HEK293 (cell line): ENCODE measurements at regions not wholly inside any gene's neighbourhood (a gene's known extent, or its start where the extent isn't known, plus 50 kb on each side); places are given as distances from the start of the nearest gene placed in this dataset.

Source experiments
- CTCF ChIA-PET: fragments of 350-600 bp; formaldehyde crosslinking; extraction: SDS; loops from one replicate; lab custom pipeline; 2021; ENCODE audit warnings: antibody characterized with exemption; lab: Yijun Ruan, JAX
- POLR2A ChIA-PET: fragments of 300-600 bp; formaldehyde crosslinking; extraction: SDS; loops from one replicate; lab custom pipeline; 2020; ENCODE audit warnings: antibody characterized with exemption, inconsistent platforms; lab: Yijun Ruan, JAX
- H3K27ac ChIP-seq: fragments of 200-500 bp; sonication (Bioruptor generic); 2 replicates; pipeline ENCODE4 v1.5.1; 2014; ENCODE audit warnings: low read depth, low read length, control low read depth, inconsistent platforms; ENCODE audit errors: extremely low read depth
- H3K36me3 ChIP-seq, 2 experiments: fragments of 200-500 bp in 1 of 2; sonication (Bioruptor generic) in 1 of 2; 1 replicate in 1 of 2; 2 replicates in 1 of 2; pipeline ENCODE4 v1.5.1; 2014 to 2017; ENCODE audit warnings: inconsistent platforms in 2 of 2, low read length in 2 of 2; ENCODE audit not compliant: control insufficient read depth in 2 of 2, insufficient read depth in 1 of 2
- H3K4me1 ChIP-seq: fragments of 200-500 bp; sonication (Bioruptor generic); 2 replicates; pipeline ENCODE4 v1.5.1; 2014; ENCODE audit warnings: mild to moderate bottlenecking, low read length, inconsistent platforms; ENCODE audit not compliant: control insufficient read depth, insufficient read depth
- H3K4me3 ChIP-seq: 2 replicates; pipeline ENCODE4 v1.5.1; 2011; ENCODE audit warnings: low read depth, mild to moderate bottlenecking, control low read depth, low read length, moderate library complexity
- H3K9me3 ChIP-seq: fragments of 200-500 bp; sonication (Bioruptor generic); 2 replicates; pipeline ENCODE4 v1.5.1; 2014; ENCODE audit warnings: low read depth, low read length, inconsistent platforms; ENCODE audit not compliant: control insufficient read depth, insufficient read depth
- HOXA7 ChIP-seq: sonication (generic); formaldehyde crosslinking; IDR thresholded peaks from 2 replicates; pipeline ENCODE4 v1.8.1; 2022; ENCODE audit warnings: missing genetic modification reagents, borderline replicate concordance
- OVOL3 ChIP-seq: fragments of 450-650 bp; formaldehyde crosslinking; IDR thresholded peaks from 2 replicates; pipeline ENCODE4 v1.5.1; 2016; ENCODE audit warnings: missing biosample characterization, missing genetic modification characterization
- PRDM6 ChIP-seq: fragments of 450-650 bp; formaldehyde crosslinking; IDR thresholded peaks from 2 replicates; pipeline ENCODE4 v1.5.1; 2017; ENCODE audit warnings: missing biosample characterization, missing genetic modification characterization
- SCRT2 ChIP-seq: fragments of 450-650 bp; formaldehyde crosslinking; IDR thresholded peaks from 2 replicates; pipeline ENCODE4 v1.5.1; 2016; ENCODE audit warnings: missing biosample characterization, missing genetic modification characterization
- ZBTB48 ChIP-seq: fragments of 450-650 bp; formaldehyde crosslinking; IDR thresholded peaks from 2 replicates; pipeline ENCODE4 v1.5.1; 2016; ENCODE audit warnings: missing biosample characterization, missing genetic modification characterization
- ZBTB8A ChIP-seq: fragments of 450-650 bp; formaldehyde crosslinking; IDR thresholded peaks from 2 replicates; pipeline ENCODE4 v1.5.1; 2016; ENCODE audit warnings: missing biosample characterization, missing genetic modification characterization
- ZNF10 ChIP-seq: fragments of 450-650 bp; formaldehyde crosslinking; IDR thresholded peaks from 2 replicates; pipeline ENCODE4 v1.5.1; 2017; ENCODE audit warnings: missing biosample characterization, missing genetic modification characterization
- ZNF121 ChIP-seq: fragments of 450-650 bp; formaldehyde crosslinking; IDR thresholded peaks from 2 replicates; pipeline ENCODE4 v1.5.1; 2016; ENCODE audit warnings: missing biosample characterization, missing genetic modification characterization
- ZNF174 ChIP-seq: fragments of 450-650 bp; formaldehyde crosslinking; IDR thresholded peaks from 2 replicates; pipeline ENCODE4 v1.5.0; 2017; ENCODE audit warnings: missing biosample characterization, mild to moderate bottlenecking, missing genetic modification characterization
- ZNF211 ChIP-seq: fragments of 450-650 bp; formaldehyde crosslinking; IDR thresholded peaks from 2 replicates; pipeline ENCODE4 v1.5.1; 2016; ENCODE audit warnings: low read depth, missing biosample characterization, missing genetic modification characterization
- ZNF239 ChIP-seq: fragments of 450-650 bp; formaldehyde crosslinking; IDR thresholded peaks from 2 replicates; pipeline ENCODE4 v1.5.1; 2016; ENCODE audit warnings: missing biosample characterization, missing genetic modification characterization
- ZNF292 ChIP-seq: fragments of 450-650 bp; formaldehyde crosslinking; IDR thresholded peaks from 2 replicates; pipeline ENCODE4 v1.5.1; 2016; ENCODE audit warnings: low read depth, missing biosample characterization, missing genetic modification characterization, borderline replicate concordance
- ZNF366 ChIP-seq: fragments of 450-650 bp; formaldehyde crosslinking; conservative IDR thresholded peaks from 2 replicates; pipeline ENCODE4 v1.5.1; 2016; ENCODE audit warnings: missing biosample characterization, missing genetic modification characterization
- ZNF624 ChIP-seq: fragments of 450-650 bp; formaldehyde crosslinking; IDR thresholded peaks from 2 replicates; pipeline ENCODE4 v1.5.1; 2017; ENCODE audit warnings: missing biosample characterization, missing genetic modification characterization
- ZNF645 ChIP-seq: fragments of 450-650 bp; formaldehyde crosslinking; IDR thresholded peaks from 2 replicates; pipeline ENCODE4; 2016; ENCODE audit warnings: missing biosample characterization, missing genetic modification characterization
- ZNF792 ChIP-seq: fragments of 450-650 bp; formaldehyde crosslinking; IDR thresholded peaks from 2 replicates; pipeline ENCODE4 v1.5.1; 2016; ENCODE audit warnings: missing biosample characterization, missing genetic modification characterization
- ZNF843 ChIP-seq: fragments of 450-650 bp; formaldehyde crosslinking; IDR thresholded peaks from 2 replicates; pipeline ENCODE4 v1.5.1; 2016; ENCODE audit warnings: missing biosample characterization, missing genetic modification characterization
- TF ChIP-seq, protein P1 (sequence below): fragments of 450-650 bp; formaldehyde crosslinking; conservative IDR thresholded peaks from 2 replicates; pipeline ENCODE4 v1.5.1; 2016; ENCODE audit warnings: low read depth, missing biosample characterization, missing genetic modification characterization

DNA sequence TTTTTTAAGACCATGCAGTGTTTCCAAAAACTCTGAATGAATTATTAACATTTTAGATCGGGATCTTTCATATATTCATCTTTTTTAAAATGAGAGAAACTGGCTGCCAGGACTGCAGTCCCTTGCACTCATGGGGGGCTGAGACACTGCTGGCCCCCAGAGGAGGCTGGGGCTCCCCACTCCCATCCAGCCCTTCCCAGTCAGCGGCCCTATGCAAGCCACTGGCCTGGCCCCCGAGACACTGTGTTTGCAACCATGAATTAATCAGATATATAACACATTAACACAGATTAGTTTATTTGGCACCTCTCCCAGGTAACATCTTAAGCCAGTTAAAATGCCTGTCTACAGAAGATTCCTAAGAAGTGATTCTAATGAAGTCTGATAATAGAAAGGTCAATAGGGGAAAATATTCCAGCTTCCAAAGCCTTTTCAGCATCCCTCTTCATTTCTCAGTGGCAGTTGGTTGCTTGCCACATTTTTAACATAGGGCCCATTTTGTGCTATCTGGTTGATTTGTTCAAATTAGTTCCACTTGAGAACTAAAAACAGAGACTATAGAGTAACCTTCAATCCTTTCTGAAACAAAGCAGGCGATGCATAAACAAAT lies 184.4 kb upstream of the FBXL4 start:
- Histone ChIP-seq H3K4me1 (no peaks in the 10 kb centered on the region), H3K36me3 (no peaks in the 10 kb centered on the region), H3K27ac (no peak overlapping the region), H3K9me3 (no peaks in the 10 kb centered on the region), H3K4me3 (no peak overlapping the region)
- no peak for TF ChIP-seq OVOL3 (tag by site-specific recombination)
- no peak for TF ChIP-seq ZNF843 (tag by site-specific recombination)
- no peak for TF ChIP-seq ZNF174 (tag by site-specific recombination)
- no peak for TF ChIP-seq ZNF10 (tag by site-specific recombination)
- no peak for TF ChIP-seq HOXA7 (CRISPR knock-in tag)
- TF ChIP-seq ZBTB8A (tag by site-specific recombination), result no peak
- no peak for TF ChIP-seq ZNF792 (tag by site-specific recombination)
- no peak for TF ChIP-seq ZNF624 (tag by site-specific recombination)
- TF ChIP-seq, protein P1, sequence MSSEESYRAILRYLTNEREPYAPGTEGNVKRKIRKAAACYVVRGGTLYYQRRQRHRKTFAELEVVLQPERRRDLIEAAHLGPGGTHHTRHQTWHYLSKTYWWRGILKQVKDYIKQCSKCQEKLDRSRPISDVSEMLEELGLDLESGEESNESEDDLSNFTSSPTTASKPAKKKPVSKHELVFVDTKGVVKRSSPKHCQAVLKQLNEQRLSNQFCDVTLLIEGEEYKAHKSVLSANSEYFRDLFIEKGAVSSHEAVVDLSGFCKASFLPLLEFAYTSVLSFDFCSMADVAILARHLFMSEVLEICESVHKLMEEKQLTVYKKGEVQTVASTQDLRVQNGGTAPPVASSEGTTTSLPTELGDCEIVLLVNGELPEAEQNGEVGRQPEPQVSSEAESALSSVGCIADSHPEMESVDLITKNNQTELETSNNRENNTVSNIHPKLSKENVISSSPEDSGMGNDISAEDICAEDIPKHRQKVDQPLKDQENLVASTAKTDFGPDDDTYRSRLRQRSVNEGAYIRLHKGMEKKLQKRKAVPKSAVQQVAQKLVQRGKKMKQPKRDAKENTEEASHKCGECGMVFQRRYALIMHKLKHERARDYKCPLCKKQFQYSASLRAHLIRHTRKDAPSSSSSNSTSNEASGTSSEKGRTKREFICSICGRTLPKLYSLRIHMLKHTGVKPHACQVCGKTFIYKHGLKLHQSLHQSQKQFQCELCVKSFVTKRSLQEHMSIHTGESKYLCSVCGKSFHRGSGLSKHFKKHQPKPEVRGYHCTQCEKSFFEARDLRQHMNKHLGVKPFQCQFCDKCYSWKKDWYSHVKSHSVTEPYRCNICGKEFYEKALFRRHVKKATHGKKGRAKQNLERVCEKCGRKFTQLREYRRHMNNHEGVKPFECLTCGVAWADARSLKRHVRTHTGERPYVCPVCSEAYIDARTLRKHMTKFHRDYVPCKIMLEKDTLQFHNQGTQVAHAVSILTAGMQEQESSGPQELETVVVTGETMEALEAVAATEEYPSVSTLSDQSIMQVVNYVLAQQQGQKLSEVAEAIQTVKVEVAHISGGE, result no peak
- no peak for TF ChIP-seq ZNF211 (tag by site-specific recombination)
- TF ChIP-seq ZBTB48, result no peak
- no peak for TF ChIP-seq ZNF292 (tag by site-specific recombination)
- no peak for TF ChIP-seq ZNF121 (tag by site-specific recombination)
- no peak for TF ChIP-seq ZNF366 (tag by site-specific recombination)
- TF ChIP-seq ZNF645 (tag by site-specific recombination), result no peak
- TF ChIP-seq PRDM6 (tag by site-specific recombination), result no peak
- POLR2A ChIA-PET, result no interaction called here
- CTCF ChIA-PET, result interaction anchor here (3.0 to 3.7 kb wide), 2 partner anchors 12 to 20 kb away, joined by 17 to 23 read pairs; no protein-coding TSS in a partner anchor

GRCh38 chr6:99130897-99131873 lies 183.4 kb upstream of the FBXL4 start:
- Histone ChIP-seq H3K4me3 (no peak overlapping the region), H3K27ac (no peak overlapping the region), H3K9me3 (no peaks in the 10 kb centered on the region), H3K36me3 (no peaks in the 10 kb centered on the region), H3K4me1 (no peaks in the 10 kb centered on the region)
- ChIA-PET POLR2A (no interaction called here), CTCF (interaction anchor here (0.7 to 3.7 kb wide), 4 partner anchors 12 to 296 kb away, joined by 3 to 23 read pairs (median 3); no protein-coding TSS in a partner anchor)
- TF ChIP-seq ZNF239 (tag by site-specific recombination) (no peak), SCRT2 (tag by site-specific recombination) (peak; percentile 67)
